ENCODE measurements at regions not wholly inside any gene's neighbourhood (a gene's known extent, or its start where the extent isn't known, plus 50 kb on each side); places are given as distances from the start of the nearest gene placed in this dataset.

- Histone ChIP-seq H3K27ac (no peak overlapping the region), H3K4me1 (peaks cover 21% of the 10 kb centered on the region), H3K9me3 (no peaks in the 10 kb centered on the region), H3K27me3 (no peaks in the 10 kb centered on the region), H3K36me3 (no peaks in the 10 kb centered on the region), H3K4me3 (no peak overlapping the region)
- TF ChIP-seq POLR2A (IDR thresholded peaks at IDR 0.05) = no peak
- no peak for TF ChIP-seq POLR2AphosphoS5 (IDR thresholded peaks at IDR 0.05; ENCODE audit: insufficient read depth in 1 of 2, low read depth in 1 of 2)
- TF ChIP-seq, protein P1, sequence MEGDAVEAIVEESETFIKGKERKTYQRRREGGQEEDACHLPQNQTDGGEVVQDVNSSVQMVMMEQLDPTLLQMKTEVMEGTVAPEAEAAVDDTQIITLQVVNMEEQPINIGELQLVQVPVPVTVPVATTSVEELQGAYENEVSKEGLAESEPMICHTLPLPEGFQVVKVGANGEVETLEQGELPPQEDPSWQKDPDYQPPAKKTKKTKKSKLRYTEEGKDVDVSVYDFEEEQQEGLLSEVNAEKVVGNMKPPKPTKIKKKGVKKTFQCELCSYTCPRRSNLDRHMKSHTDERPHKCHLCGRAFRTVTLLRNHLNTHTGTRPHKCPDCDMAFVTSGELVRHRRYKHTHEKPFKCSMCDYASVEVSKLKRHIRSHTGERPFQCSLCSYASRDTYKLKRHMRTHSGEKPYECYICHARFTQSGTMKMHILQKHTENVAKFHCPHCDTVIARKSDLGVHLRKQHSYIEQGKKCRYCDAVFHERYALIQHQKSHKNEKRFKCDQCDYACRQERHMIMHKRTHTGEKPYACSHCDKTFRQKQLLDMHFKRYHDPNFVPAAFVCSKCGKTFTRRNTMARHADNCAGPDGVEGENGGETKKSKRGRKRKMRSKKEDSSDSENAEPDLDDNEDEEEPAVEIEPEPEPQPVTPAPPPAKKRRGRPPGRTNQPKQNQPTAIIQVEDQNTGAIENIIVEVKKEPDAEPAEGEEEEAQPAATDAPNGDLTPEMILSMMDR (IDR thresholded peaks at IDR 0.05) = no peak
- no peak for DNase-seq (ENCODE audit: extremely low spot score in 2 of 2)
- intact Hi-C loops (cut with DNase I) = no loop called here
Observed at GRCh38 chr9:134494273-134494815, 147.3 kb upstream of the COL5A1 start.

GRCh38 chr9:134494905-134495304, 146.7 kb upstream of the COL5A1 start:
- Histone ChIP-seq H3K9me3 (no peaks in the 10 kb centered on the region), H3K27me3 (no peaks in the 10 kb centered on the region), H3K27ac (no peak overlapping the region), H3K4me1 (peaks cover 21% of the 10 kb centered on the region), H3K36me3 (no peaks in the 10 kb centered on the region), H3K4me3 (no peak overlapping the region)
- DNase-seq (ENCODE audit: extremely low spot score in 2 of 2) = no peak
- TF ChIP-seq POLR2AphosphoS5 (IDR thresholded peaks at IDR 0.05; ENCODE audit: insufficient read depth in 1 of 2, low read depth in 1 of 2) (no peak), POLR2A (IDR thresholded peaks at IDR 0.05) (no peak)
- TF ChIP-seq, protein P1 (IDR thresholded peaks at IDR 0.05) = no peak
- intact Hi-C loops (cut with DNase I) = no loop called here

GRCh38 chr9:134495881-134496412, 145.7 kb upstream of the COL5A1 start:
- TF ChIP-seq, protein P1 (IDR thresholded peaks at IDR 0.05) = no peak
- no peak for TF ChIP-seq POLR2AphosphoS5 (IDR thresholded peaks at IDR 0.05; ENCODE audit: insufficient read depth in 1 of 2, low read depth in 1 of 2)
- no peak for TF ChIP-seq POLR2A (IDR thresholded peaks at IDR 0.05)
- H3K4me3 ChIP-seq = no peak overlapping the region
- H3K9me3 ChIP-seq = no peaks in the 10 kb centered on the region
- DNase-seq (ENCODE audit: extremely low spot score in 2 of 2) = no peak
- intact Hi-C loops (cut with DNase I) = no loop called here
- H3K36me3 ChIP-seq = no peaks in the 10 kb centered on the region
- no peaks in the 10 kb centered on the region for H3K27me3 ChIP-seq
- peaks cover 21% of the 10 kb centered on the region for H3K4me1 ChIP-seq
- peak overlapping the region; percentile 72 for H3K27ac ChIP-seq

DNA sequence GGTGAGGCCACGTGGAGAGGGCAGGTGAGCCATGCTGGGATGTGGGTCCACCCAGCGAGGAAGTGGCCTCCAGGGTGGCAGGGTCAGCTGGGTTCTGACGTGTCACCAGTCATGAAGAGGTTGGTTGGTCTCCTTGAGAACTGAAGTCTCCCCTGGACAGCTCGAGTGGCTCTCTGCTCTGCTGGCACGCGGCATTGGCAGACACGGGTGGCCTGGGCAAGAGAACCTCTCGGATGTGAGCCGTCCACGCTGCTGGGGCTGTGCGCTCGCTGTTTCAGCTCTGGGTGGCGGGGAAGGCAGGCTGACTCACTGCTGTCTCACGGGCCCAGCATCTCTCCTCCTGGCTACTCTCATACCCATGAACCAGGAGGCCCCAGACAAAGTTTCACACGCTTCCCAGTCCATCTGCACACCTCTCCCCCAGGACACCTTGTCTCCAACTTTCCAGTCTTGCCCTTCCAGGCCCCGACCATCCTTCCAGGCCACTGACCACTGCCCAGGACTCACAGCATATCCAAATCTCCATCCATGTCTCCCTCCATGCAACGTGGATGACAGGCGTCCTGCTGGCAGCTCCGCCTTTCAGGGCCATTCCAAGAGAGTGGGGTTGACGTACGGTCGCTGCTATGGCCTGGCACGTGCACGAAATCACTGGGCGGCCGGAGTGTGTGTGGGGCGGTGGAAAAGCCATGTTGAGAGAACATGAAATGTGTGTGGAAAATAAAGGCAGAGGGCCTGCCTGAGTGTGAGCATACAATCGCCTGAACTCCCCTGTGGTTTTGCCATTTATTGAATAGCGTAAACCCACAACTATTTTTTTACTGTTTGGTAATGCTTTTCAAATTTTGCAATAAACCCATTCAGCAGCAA, 145.0 kb upstream of the COL5A1 start:
- no peaks in the 10 kb centered on the region for H3K9me3 ChIP-seq
- peaks cover 18% of the 10 kb centered on the region for H3K4me1 ChIP-seq
- no peak overlapping the region for H3K4me3 ChIP-seq
- H3K36me3 ChIP-seq = no peaks in the 10 kb centered on the region
- peak overlapping the region; percentile 72 for H3K27ac ChIP-seq
- intact Hi-C loops (cut with DNase I) = no loop called here
- DNase-seq (ENCODE audit: extremely low spot score in 2 of 2) = no peak
- H3K27me3 ChIP-seq = no peaks in the 10 kb centered on the region
- TF ChIP-seq, protein P1 (IDR thresholded peaks at IDR 0.05) = no peak
- peak in 1 of 2 donors; percentile 74 for TF ChIP-seq POLR2AphosphoS5 (IDR thresholded peaks at IDR 0.05; ENCODE audit: insufficient read depth in 1 of 2, low read depth in 1 of 2)

Measured in vagina (tissue), 2 donors.